ENCODE measurements at regions not wholly inside any gene's neighbourhood (a gene's known extent, or its start where the extent isn't known, plus 50 kb on each side); places are given as distances from the start of the nearest gene placed in this dataset.

DNA sequence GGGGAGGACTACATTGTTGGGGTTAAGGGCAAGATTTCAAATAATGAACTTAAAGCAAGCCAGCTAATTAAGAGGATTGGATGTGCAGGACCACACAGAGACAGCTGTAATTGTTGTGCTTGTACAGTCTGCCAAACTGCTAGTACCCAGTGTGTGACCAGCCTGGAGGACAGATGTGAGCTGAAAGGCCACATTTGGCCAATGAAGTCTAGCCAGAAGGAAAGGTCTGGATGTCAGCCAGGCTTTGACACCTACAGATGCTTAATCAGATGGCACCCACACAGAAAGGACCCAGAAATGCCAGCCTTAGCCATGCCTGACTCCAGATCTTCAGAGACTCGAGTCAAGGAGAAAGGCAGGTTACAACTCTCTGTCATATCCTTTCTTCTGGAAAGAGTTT lies 491.1 kb downstream of the KIF4B start:
- Histone ChIP-seq H2AFZ (ENCODE audit: low read length) (no peak overlapping the region), H3K27ac (ENCODE audit: low read depth, low read length) (no peak overlapping the region), H3K9me3 (ENCODE audit: insufficient read depth in 2 of 2, low read depth in 1 of 2, low read length in 1 of 2) (no peaks in the 10 kb centered on the region), H3K14ac (ENCODE audit: insufficient read length) (no peak overlapping the region), H3K23ac (ENCODE audit: insufficient read length) (no peak overlapping the region), H3K4me1 (replicated peaks in 1 of 4; ENCODE audit: control insufficient read depth in 3 of 4, insufficient read depth in 4 of 4, low read length in 3 of 4) (no peaks in the 10 kb centered on the region), H3K27me3 (replicated peaks in 1 of 4; ENCODE audit: control insufficient read depth in 3 of 4, extremely low read depth in 1 of 4, insufficient read depth in 3 of 4, low read length in 3 of 4) (no peaks in the 10 kb centered on the region), H2BK20ac (ENCODE audit: low read length) (no peak overlapping the region), H3K4ac (replicated peaks; ENCODE audit: insufficient read length, low read depth, low read length) (no peak overlapping the region), H2BK120ac (replicated peaks; ENCODE audit: low read depth, low read length) (no peak overlapping the region), H3K79me1 (ENCODE audit: low read depth, low read length) (no peaks in the 10 kb centered on the region), H3K79me2 (ENCODE audit: control insufficient read depth in 1 of 2, insufficient read depth in 2 of 2, low read length in 2 of 2) (no peaks in the 10 kb centered on the region), H3K56ac (replicated peaks; ENCODE audit: insufficient read length, low read depth, low read length) (no peak overlapping the region), H3K9ac (replicated peaks in 1 of 4; ENCODE audit: extremely low read depth in 1 of 4, low read depth in 3 of 4, low read length in 3 of 4) (no peak overlapping the region), H4K91ac (replicated peaks; ENCODE audit: insufficient read length, low read length) (no peak overlapping the region), H3K23me2 (ENCODE audit: low read depth, low read length) (no peaks in the 10 kb centered on the region), H3K4me3 (ENCODE audit: extremely low read depth in 1 of 4, insufficient read depth in 2 of 4, low read depth in 3 of 4, low read length in 4 of 4) (no peak overlapping the region), H2AK5ac (ENCODE audit: low read depth, low read length) (peak overlapping the region; percentile 72; the same call in 1 of the 2 replicates), H2BK15ac (ENCODE audit: low read length) (0 out of 2 replicates have a peak overlapping the region, but pooled peaks have one; percentile 46), H4K5ac (ENCODE audit: insufficient read length, low read depth, low read length) (no peak overlapping the region), H3K18ac (ENCODE audit: extremely low read depth, low read length) (no peak overlapping the region), H4K8ac (ENCODE audit: extremely low read depth, insufficient read depth, low read length) (no peak overlapping the region), H3K36me3 (ENCODE audit: control insufficient read depth in 2 of 4, insufficient read depth in 4 of 4, low read length in 3 of 4) (no peaks in the 10 kb centered on the region), H4K20me1 (replicated peaks in 1 of 2; ENCODE audit: control insufficient read depth in 1 of 2, insufficient read depth in 2 of 2, low read length in 2 of 2) (no peaks in the 10 kb centered on the region), H2BK5ac (ENCODE audit: low read depth, low read length) (no peak overlapping the region), H2BK12ac (ENCODE audit: low read depth, low read length) (no peak overlapping the region), H3K4me2 (ENCODE audit: insufficient read depth in 1 of 2, low read depth in 2 of 2, low read length in 2 of 2) (no peak overlapping the region)
- WGBS, 2 experiments (ENCODE audit: extremely low coverage in 1 of 2, insufficient coverage in 1 of 2, insufficient read length in 1 of 2, insufficient replicate concordance in 2 of 2, low coverage in 1 of 2, low lambda C conversion rate in 2 of 2, missing lambda C conversion rate in 1 of 2): 89% methylated on average over 1 of the region's 1 CpG; no CpG with 5 or more reads in 1 of the 2 experiments
- ChIA-PET POLR2A (ENCODE audit: partially characterized antibody) (no interaction called here), CTCF (ENCODE audit: partially characterized antibody) (interaction anchor here (0.8 kb wide), 1 partner anchor 88 kb away, joined by 3 read pairs; no protein-coding TSS in a partner anchor)
- DNase-seq (ENCODE audit: low read depth in 1 of 2, low spot score in 2 of 2): no peak
- no peak for FAIRE-seq
- TF ChIP-seq HDAC2 (IDR thresholded peaks at IDR 0.05; ENCODE audit: borderline replicate concordance in 1 of 2, low read depth in 2 of 2, low read length in 2 of 2) (no peak), SIRT6 (IDR thresholded peaks at IDR 0.05; ENCODE audit: low read length) (no peak), CTBP2 (IDR thresholded peaks at IDR 0.05; ENCODE audit: borderline replicate concordance, insufficient read depth, insufficient read length, low read length) (no peak), PHF8 (conservative IDR thresholded peaks at IDR 0.05; ENCODE audit: low read depth, low read length) (no peak), POLR2A (IDR thresholded peaks at IDR 0.05; ENCODE audit: control extremely low read depth in 1 of 2, low read depth in 2 of 2, low read length in 2 of 2) (no peak), JUN (IDR thresholded peaks at IDR 0.05; ENCODE audit: low read depth, low read length) (no peak), SIN3A (conservative IDR thresholded peaks at IDR 0.05 in 1 of 2, IDR thresholded peaks at IDR 0.05 in 1 of 2; ENCODE audit: low read depth in 1 of 2, low read length in 2 of 2) (no peak), ASH2L (IDR thresholded peaks at IDR 0.05; ENCODE audit: low read length) (no peak), KDM4A (IDR thresholded peaks at IDR 0.05; ENCODE audit: low read depth, low read length, severe bottlenecking) (no peak), ZNF274 (IDR thresholded peaks at IDR 0.05; ENCODE audit: borderline replicate concordance, extremely low read depth, low read length) (no peak), EGR1 (IDR thresholded peaks at IDR 0.05; ENCODE audit: borderline replicate concordance, low read depth, low read length) (no peak), SUZ12 (IDR thresholded peaks at IDR 0.05; ENCODE audit: low read length) (no peak)
- TF ChIP-seq, protein P1, sequence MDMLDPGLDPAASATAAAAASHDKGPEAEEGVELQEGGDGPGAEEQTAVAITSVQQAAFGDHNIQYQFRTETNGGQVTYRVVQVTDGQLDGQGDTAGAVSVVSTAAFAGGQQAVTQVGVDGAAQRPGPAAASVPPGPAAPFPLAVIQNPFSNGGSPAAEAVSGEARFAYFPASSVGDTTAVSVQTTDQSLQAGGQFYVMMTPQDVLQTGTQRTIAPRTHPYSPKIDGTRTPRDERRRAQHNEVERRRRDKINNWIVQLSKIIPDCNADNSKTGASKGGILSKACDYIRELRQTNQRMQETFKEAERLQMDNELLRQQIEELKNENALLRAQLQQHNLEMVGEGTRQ (IDR thresholded peaks at IDR 0.05; ENCODE audit: low read length): no peak

Data from H1 (cell line).